ENCODE measurements at regions not wholly inside any gene's neighbourhood (a gene's known extent, or its start where the extent isn't known, plus 50 kb on each side); places are given as distances from the start of the nearest gene placed in this dataset.

DNA sequence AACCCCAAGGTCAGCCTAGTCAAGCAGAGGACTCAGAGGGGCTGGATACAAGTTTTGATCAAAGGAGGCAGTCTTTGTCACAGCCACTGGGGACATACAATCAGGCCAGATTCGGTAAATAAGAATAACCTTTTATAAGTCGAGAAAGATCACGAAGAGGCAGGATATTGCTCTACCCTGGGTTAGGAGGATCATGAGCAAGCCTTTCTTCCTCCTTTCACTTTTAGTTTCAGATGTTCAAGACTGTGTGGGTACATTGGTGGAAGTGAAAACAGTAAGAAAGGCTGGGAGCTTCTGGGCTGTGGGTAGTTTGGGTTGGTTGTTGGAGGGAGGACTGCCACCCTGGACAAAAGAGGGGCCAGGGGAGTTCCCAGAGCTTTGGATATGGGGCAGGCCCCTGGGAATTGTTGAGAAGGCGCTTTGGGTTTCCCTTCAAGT, 127.7 kb downstream of the SNAPC1 start:
- no peak for TF ChIP-seq CTCF (IDR thresholded peaks at IDR 0.05; ENCODE audit: borderline replicate concordance, control extremely low read depth, extremely low read depth, insufficient read depth, missing control alignments)
- DNase-seq (ENCODE audit: low spot score), result peak; percentile 66
- in situ Hi-C loops (cut with MboI; ENCODE audit: low sequenced_read_pairs, unreplicated experiment), result no loop called here

DNA sequence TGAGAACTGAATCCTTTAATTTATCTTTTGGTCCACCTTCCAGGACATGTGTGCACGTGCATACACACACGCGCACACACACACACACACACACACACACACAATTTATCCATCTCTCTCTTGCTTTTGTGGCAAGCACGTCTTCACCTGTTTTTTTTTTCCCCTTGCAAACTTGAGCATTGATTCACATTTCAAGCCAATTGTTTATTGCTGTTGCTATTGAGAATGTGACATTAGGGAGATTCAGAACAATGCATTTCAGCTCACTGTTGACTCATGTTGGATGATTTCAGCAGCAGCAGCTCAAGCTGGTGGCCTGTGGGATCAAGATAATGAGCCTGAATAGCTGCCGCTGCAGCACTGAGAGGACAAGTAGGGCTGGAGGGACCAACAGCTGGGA, 128.9 kb downstream of the SNAPC1 start:
- in situ Hi-C loops (cut with MboI; ENCODE audit: low sequenced_read_pairs, unreplicated experiment), result no loop called here
- no peak for TF ChIP-seq CTCF (IDR thresholded peaks at IDR 0.05; ENCODE audit: borderline replicate concordance, control extremely low read depth, extremely low read depth, insufficient read depth, missing control alignments)
- DNase-seq (ENCODE audit: low spot score), result no peak

GRCh38 chr14:61891810-61892209, 129.6 kb downstream of the SNAPC1 start:
- no peak for TF ChIP-seq CTCF (IDR thresholded peaks at IDR 0.05; ENCODE audit: borderline replicate concordance, control extremely low read depth, extremely low read depth, insufficient read depth, missing control alignments)
- in situ Hi-C loops (cut with MboI; ENCODE audit: low sequenced_read_pairs, unreplicated experiment), result no loop called here
- DNase-seq (ENCODE audit: low spot score), result no peak

GRCh38 chr14:61893371-61893940, 131.2 kb downstream of the SNAPC1 start:
- TF ChIP-seq CTCF (IDR thresholded peaks at IDR 0.05; ENCODE audit: borderline replicate concordance, control extremely low read depth, extremely low read depth, insufficient read depth, missing control alignments), result no peak
- in situ Hi-C loops (cut with MboI; ENCODE audit: low sequenced_read_pairs, unreplicated experiment), result no loop called here
- no peak for DNase-seq (ENCODE audit: low spot score)

- TF ChIP-seq CTCF (IDR thresholded peaks at IDR 0.05; ENCODE audit: borderline replicate concordance, control extremely low read depth, extremely low read depth, insufficient read depth, missing control alignments), result peak; percentile 74
- in situ Hi-C loops (cut with MboI; ENCODE audit: low sequenced_read_pairs, unreplicated experiment), result no loop called here
- DNase-seq (ENCODE audit: low spot score), result peak; percentile 57
Observed at GRCh38 chr14:61894452-61895077, 132.3 kb downstream of the SNAPC1 start.

DNA sequence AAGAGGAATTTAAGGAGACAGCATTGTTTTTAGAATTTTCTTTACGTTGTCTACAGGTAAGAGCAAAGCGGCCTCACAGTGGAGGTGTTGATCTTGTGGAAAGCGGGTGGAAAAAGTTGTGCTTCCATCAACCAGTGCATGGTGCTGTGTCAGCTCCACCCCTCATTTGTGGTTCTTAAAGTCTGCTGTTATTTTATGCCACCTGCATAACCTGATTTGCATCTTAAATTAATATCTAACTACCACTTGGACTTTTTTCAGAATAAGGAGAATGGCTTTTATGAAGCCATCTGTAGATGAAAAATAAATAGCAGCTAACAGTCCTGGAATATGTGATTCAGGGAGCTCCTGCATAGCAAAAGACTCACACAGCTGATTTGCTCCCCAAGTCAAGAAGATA, 135.1 kb downstream of the SNAPC1 start:
- DNase-seq (ENCODE audit: low spot score), result no peak
- in situ Hi-C loops (cut with MboI; ENCODE audit: low sequenced_read_pairs, unreplicated experiment), result no loop called here
- TF ChIP-seq CTCF (IDR thresholded peaks at IDR 0.05; ENCODE audit: borderline replicate concordance, control extremely low read depth, extremely low read depth, insufficient read depth, missing control alignments), result no peak

Measured in GM13976 (cell line).